Mucosa of descending colon (tissue), 3 donors: ENCODE measurements at regions not wholly inside any gene's neighbourhood (a gene's known extent, or its start where the extent isn't known, plus 50 kb on each side); places are given as distances from the start of the nearest gene placed in this dataset.

ENCODE experiments used
- ATAC-seq: fragments of 200-7000 bp; cut with Tn5 transposase; one replicate; pipeline ENCODE4 v1.9.1; 2020; ENCODE audit warnings: mild to moderate bottlenecking, moderate library complexity
- DNase-seq, 3 donors: peaks; one replicate each; pipeline ENCODE4 v3.0.0-alpha.2; 2020
- H3K36me3 ChIP-seq: fragments of 200-600 bp; one replicate; pipeline ENCODE4 v1.8.0; 2021; ENCODE audit warnings: low read depth, mild to moderate bottlenecking
- H3K4me1 ChIP-seq: fragments of 200-600 bp; one replicate; pipeline ENCODE4 v1.8.0; 2021; ENCODE audit warnings: low read depth, mild to moderate bottlenecking
- H3K4me3 ChIP-seq: fragments of 200-600 bp; one replicate; pipeline ENCODE4 v1.8.0; 2021; ENCODE audit warnings: mild to moderate bottlenecking
- H3K9me3 ChIP-seq: fragments of 200-600 bp; one replicate; pipeline ENCODE4 v1.8.0; 2021; ENCODE audit warnings: mild to moderate bottlenecking
- CTCF ChIP-seq: fragments of 200-600 bp; IDR thresholded peaks from one replicate; pipeline ENCODE4 v1.8.0; 2022; ENCODE audit warnings: antibody characterized with exemption, mild to moderate bottlenecking
- intact Hi-C, 2 donors: fragments of 100-400 bp; cut with DNase I in 1 of 2; cut with micrococcal nuclease in 1 of 2; formaldehyde crosslinking; loops; one replicate each; pipeline versions ENCODE4 v1.11.0 to v1.11.1; 2022; cut with DNase I, micrococcal nuclease
- donor health status: DM: no; HTN: no; CAD: no; lungs with moderate emphysema.
- donor health status: DM: no; HTN: no; CAD: no.
- donor health status: DM: no; HTN: yes; CAD: no.

GRCh38 chr6:15131234-15131633 is 114.6 kb upstream of the JARID2 start:
- no peak overlapping the region for H3K4me3 ChIP-seq
- intact Hi-C loops, result no loop called here
- no peaks in the 10 kb centered on the region for H3K4me1 ChIP-seq
- DNase-seq (no peak), ATAC-seq (no peak)
- H3K36me3 ChIP-seq, result no peaks in the 10 kb centered on the region
- no peak for TF ChIP-seq CTCF
- H3K9me3 ChIP-seq, result no peaks in the 10 kb centered on the region

GRCh38 chr6:15131651-15132061 is 114.2 kb upstream of the JARID2 start:
- H3K9me3 ChIP-seq, result no peaks in the 10 kb centered on the region
- no peaks in the 10 kb centered on the region for H3K36me3 ChIP-seq
- H3K4me1 ChIP-seq, result no peaks in the 10 kb centered on the region
- H3K4me3 ChIP-seq, result no peak overlapping the region
- intact Hi-C loops, result no loop called here
- no peak for DNase-seq
- TF ChIP-seq CTCF, result no peak
- ATAC-seq, result no peak

GRCh38 chr6:15132167-15132566 is 113.7 kb upstream of the JARID2 start:
- intact Hi-C loops, result no loop called here
- Histone ChIP-seq H3K9me3 (no peaks in the 10 kb centered on the region), H3K4me3 (no peak overlapping the region), H3K4me1 (no peaks in the 10 kb centered on the region), H3K36me3 (no peaks in the 10 kb centered on the region)
- ATAC-seq (no peak), DNase-seq (no peak)
- no peak for TF ChIP-seq CTCF

GRCh38 chr6:15132854-15133670 is 112.8 kb upstream of the JARID2 start:
- intact Hi-C loops, result no loop called here
- Histone ChIP-seq H3K4me3 (no peak overlapping the region), H3K9me3 (no peaks in the 10 kb centered on the region), H3K36me3 (no peaks in the 10 kb centered on the region), H3K4me1 (no peaks in the 10 kb centered on the region)
- TF ChIP-seq CTCF, result no peak
- peak; percentile 68 for ATAC-seq
- no peak for DNase-seq

- no peak for DNase-seq
- ATAC-seq, result no peak
- intact Hi-C loops, result no loop called here
- Histone ChIP-seq H3K9me3 (no peaks in the 10 kb centered on the region), H3K36me3 (no peaks in the 10 kb centered on the region), H3K4me1 (no peaks in the 10 kb centered on the region), H3K4me3 (no peak overlapping the region)
- TF ChIP-seq CTCF, result no peak
Observed at GRCh38 chr6:15137086-15137485, 108.8 kb upstream of the JARID2 start.
